CD4-positive, alpha-beta T cell treated with Interleukin-4 for 1 hour (primary cell): ENCODE measurements at regions not wholly inside any gene's neighbourhood (a gene's known extent, or its start where the extent isn't known, plus 50 kb on each side); places are given as distances from the start of the nearest gene placed in this dataset.
"Not testable (repeated sequence)": the region's sequence is repeated elsewhere in the genome, so short reads cannot be mapped to it uniquely, and the experiment has no call there.

Experiments
- DNase-seq, 2 donors: peaks; one replicate each; pipeline ENCODE4 v3.0.0-alpha.2; 2020 to 2022

DNA sequence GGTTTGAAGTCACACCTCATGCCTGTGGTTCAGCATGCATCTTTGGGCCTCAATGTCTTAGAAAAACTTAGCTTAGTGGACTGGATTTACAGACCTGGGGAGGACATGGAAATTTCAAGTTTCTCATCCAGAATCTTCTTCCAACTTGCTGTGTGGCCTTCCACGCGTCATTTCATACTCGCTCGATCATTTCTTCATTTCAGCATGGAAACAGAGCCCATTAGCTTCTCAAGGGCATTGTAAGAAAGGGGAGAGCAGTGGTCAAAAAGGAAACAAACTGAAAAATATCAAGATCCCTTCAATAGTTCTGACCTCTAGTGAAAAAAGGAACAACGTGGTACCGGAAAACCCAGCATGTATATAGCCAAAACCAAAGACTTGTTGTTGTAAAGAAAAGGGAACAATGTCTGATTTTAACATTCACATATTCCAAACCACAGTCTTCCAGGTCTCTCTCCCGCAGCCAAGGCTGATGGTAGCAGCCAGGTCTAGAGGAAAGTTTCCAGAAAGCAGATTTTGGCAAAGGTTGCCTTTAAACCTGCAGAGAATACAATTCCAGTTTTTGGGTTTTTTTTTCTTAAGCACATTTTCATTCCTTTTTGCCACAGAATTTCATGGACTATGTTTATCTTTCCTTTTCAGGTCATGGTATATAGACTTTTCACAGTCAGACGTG, 97.0 kb upstream of the CDC42BPA start:
- no peak for DNase-seq

DNA sequence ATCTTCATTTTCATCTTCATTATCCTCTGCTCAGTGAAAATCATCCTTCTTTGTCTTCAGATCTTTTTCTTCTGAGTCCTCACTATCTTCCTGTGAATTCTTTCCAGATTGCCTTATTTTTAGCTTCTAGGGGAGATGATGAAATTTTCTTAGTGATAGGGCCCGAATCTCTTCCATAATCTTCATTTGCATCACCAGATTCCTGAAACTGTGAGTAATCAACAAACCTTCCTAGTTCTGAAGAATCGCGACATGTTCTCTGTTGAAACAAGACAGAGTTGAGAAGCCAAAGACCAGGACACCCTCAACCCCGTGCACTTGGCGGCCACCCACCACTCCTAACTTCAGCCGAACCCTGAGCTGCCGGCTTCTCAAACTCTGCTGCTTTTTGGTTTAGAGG, 92.8 kb upstream of the CDC42BPA start:
- DNase-seq = no peak

DNA sequence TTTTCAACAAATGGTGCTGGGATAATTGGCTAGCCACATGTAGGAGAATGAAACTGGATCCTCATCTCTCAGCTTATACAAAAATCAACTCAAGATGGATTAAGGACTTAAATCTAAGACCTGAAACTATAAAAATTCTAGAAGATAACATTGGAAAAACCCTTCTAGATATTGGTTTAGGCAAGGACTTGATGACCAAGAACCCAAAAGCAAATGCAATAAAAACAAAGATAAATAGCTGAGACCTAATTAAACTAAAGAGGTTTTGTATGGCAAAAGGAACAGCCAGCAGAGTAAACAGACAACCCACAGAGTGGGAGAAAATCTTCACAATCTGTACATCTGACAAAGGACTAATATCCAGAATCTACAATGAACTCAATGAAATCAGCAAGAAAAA, 88.0 kb upstream of the CDC42BPA start:
- not testable (repeated sequence) for DNase-seq

DNA sequence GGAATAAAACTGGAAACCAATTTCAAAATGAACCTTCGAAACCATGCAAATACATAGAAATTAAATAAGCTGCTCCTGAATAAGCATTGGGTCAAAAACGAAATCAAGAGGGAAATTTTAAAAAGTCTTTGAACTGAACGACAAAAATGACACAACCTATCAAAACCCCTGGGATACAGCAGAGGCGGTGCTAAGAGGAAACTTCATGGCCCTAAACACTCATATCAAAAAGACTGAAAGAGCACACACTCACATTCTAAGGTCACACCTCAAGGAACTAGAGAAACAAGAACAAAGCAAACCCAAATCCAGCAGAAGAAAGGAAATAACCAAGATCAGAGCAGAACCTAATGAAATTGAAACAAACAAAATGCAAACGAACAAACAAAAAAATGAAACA, 85.2 kb upstream of the CDC42BPA start:
- no peak for DNase-seq

DNA sequence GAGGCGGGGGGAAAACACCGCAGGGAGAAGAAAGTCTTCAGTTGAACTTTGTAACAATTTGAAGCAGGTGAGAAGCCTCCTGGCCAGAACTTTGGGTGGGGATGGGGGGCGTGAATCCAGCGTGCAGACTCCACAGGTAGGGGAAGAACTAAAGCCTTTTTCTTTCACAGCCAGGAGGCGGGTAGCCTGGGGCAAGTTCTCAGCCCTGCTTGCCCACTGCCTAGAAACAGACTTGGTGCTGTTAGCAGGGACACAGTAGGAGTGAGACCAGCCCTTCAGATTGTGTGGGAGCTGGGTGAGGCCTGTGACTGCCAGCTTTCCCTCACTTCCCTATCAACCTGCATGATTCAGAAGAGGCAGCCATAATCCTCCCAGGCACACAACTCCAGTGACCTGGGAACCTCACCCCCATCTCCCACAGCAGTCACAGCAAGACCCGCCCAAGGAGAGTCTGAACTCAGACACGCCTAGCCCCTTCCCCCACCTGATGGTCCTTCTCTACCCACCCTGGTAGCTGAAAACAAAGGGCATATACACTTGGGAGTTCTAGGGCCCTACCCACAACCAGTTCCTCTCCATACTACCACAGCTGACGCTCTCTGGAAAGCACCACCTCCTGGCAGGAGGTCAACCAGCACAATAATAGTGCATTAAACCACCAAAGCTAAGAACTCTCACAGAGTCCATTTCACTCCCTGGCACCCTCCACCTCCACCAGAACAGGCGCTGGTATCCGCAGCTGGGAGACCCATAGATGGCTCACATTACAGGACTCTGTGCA, 83.5 kb upstream of the CDC42BPA start:
- no peak for DNase-seq

DNA sequence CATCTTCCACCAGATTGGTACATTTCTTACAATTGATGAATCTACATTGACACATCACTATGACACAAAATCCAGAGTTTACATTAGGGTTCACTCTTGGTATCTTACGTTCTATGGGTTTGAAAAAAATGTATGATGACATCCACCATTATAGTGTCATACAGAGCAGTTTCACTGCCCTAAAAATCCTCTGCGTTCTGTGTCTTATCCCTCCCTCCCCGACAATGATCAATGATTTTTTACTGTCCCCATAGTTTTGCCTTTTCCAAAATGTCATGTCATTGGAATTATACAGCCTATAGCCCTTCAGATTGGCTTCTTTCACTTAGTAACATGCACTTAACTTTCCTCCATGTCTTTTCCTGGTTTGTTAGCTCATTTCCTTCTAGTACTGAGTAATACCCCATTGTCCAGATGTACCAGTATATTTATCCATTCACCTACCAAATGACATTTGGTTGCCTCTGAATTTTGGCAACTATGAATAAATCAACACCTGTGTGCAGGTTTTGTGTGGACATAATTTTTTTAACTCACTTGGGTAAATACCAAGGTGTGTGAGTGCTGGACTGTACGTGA, 80.9 kb upstream of the CDC42BPA start:
- no peak for DNase-seq

DNA sequence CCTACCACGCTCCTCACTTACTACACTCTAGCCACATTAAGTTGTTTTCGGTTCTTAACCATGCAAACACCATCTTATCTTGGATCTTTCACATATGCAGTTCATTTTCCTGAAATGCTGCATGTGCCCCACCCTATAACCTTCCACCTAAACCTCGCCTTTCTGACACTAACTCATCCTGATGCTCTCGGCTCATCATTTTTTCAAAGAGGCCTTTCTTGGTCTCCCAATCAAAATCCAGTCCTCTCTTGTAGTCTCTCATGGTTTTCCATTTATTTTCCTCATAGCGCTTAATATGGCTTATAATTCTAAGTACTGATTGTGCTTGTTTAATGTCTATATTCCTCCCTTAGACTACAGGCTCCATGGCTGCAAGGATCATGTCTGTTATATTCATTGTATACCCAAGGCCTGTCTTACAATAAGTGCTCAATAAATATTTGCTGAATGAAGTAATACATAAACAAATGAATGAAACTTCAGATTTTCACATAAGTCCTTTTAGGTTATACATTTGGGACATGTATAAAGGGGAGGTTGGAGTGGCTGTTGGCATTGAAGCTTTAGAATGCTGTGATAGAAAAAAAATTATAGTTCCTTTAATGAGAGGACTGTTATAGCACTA, 79.2 kb upstream of the CDC42BPA start:
- DNase-seq = no peak

DNA sequence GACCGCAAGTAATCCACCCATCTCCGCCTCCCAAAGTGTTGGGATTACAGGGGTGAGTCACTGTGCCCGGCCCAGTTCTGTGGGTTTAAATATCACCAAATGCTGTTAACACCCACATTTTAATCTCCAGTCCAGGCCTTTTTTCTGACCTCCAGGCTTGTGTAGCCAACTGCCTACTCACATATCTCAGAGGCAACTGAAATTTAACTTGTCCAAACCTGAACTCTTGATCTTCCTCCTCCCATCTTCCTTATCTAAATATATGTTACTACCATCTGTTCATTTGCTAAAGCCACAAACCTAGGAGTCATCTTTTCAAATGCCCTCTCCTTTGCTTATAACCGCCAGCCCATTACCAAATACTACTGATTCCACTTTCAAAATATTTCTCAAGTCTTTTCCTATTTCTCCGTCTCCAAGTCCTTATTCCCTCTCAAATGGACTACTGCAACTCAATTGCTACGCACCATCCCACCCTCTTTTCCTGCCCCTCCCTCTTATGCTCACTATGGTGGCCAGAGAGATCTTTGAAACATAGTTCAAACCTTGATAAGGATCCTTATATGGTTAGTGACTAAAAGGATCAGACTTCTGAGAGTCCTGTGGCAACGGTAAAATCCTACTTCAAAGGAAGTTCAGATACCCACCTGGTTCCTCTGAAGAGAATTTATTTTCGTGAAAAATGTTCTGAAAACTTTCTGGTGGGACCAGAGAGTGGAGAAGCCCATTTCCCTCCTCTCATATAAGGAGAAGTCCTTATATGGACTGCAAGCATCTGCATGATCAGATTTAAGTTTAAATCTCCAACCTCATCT, 78.5 kb upstream of the CDC42BPA start:
- DNase-seq = no peak

DNA sequence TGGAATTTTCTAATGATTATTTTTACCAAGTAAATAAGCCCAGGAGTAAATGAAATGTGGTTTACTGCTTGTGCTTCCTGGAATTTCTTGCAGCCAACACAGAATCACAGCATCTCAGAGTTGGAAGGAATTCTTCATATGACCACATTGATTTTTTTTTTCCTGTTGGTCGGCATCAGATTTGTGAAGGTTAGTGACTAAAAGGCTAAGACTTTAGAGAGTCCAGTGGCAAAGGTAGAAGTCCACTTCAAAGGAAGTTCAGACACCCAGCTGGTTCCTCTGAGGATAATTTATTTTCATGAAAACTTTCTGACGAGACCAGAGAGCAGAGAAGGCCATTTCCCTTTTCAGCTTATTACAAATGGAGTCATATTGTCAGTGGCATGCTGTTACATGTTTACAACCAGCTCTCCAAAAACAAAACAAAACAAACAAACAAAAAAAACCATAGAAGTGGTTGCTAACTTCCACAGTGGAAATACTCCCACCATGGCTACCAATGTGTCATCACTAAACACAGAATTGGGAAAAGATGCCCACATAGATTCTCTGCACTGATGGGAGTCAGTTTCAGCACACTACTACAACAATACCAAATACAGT, 77.2 kb upstream of the CDC42BPA start:
- DNase-seq = no peak

DNA sequence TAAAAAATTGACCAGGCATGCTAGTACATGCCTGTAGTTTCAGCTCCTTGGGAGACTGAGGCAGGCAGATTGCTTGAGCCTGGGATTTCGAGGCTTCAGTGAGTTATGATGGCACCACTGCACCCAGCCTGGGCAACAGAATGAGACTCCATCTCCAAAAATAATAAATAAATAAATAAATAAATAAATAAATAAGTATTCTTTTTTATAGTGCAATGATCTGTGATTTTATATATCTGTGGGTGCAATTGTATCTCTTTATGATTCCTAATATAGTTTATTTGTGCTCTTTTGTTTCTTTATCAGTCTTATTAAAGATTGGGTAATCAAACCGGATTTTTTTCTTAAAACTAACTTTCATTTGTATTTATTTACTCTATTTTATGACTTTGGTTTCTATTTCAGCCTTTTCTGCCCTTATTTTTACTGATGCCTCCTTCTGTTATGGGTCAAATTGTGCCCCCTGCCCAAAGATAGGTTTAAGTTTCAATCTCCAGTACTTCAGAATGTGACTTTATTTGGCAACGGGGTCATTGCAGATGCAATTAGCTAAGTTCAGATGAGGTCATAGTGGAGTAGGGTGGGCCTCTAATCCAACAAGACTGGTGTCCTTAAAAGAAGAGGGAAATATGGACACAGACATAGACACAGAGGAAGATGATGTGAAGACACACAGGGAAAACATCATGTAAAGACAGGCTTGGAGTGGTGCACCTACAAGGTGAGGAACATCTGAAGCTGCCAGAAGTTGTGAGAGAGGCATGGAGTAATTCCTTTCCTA, 74.9 kb upstream of the CDC42BPA start:
- no peak for DNase-seq

DNA sequence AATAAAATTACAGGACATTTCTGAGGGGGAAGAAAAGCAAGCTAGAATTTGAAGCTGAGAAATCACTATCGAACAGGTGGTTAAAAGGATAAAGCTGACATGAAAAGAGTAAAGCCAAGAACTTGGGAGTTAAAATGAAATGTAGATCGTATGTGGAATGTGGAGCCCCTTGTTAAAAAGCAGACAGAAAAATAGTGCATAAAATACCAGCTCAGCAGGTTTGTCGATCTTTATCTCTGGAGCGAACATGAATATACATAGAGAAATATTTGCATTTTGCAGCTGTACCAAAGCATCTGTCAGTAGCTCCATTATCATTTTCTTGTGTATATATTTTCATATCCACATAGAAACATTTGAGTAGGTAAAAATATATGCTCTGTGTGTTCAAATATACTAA, 73.6 kb upstream of the CDC42BPA start:
- no peak for DNase-seq

DNA sequence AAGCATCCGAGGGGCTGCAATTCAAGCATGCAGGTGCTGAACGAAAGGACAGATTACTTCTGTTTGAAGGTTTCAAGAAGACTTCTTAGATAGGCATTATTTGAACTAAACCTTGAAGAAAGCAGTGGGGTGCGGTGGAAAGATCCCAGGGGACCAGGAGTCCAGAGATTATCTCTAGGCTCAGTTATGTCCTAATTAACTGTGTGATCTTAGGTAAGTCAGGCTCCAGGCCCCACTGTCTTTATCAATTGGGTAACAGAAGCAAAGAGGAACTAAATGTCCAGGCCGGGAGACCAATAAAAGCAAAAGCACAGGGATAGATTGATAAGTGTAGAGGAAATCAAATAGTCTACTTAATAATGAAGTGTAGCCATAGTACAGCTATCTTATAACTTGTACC, 72.9 kb upstream of the CDC42BPA start:
- DNase-seq = no peak

DNA sequence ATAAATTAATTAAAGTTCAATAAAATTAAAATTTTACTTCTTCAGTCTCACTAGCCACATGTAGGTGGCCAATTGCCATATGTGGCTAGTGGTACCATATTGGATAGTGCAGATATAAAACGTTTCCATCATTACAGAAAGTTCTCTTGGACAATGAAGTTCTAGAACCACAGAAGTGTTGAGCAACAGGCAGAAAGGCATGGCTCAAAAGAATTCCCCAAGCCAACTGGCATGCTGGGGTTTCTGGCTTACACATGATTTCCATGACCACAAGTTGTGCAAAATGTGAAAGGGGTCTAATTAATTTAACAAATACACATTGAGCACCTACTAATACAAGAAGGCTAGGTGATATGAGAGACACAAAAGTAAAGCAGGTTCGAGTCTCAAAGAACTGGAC, 72.2 kb upstream of the CDC42BPA start:
- no peak for DNase-seq

DNA sequence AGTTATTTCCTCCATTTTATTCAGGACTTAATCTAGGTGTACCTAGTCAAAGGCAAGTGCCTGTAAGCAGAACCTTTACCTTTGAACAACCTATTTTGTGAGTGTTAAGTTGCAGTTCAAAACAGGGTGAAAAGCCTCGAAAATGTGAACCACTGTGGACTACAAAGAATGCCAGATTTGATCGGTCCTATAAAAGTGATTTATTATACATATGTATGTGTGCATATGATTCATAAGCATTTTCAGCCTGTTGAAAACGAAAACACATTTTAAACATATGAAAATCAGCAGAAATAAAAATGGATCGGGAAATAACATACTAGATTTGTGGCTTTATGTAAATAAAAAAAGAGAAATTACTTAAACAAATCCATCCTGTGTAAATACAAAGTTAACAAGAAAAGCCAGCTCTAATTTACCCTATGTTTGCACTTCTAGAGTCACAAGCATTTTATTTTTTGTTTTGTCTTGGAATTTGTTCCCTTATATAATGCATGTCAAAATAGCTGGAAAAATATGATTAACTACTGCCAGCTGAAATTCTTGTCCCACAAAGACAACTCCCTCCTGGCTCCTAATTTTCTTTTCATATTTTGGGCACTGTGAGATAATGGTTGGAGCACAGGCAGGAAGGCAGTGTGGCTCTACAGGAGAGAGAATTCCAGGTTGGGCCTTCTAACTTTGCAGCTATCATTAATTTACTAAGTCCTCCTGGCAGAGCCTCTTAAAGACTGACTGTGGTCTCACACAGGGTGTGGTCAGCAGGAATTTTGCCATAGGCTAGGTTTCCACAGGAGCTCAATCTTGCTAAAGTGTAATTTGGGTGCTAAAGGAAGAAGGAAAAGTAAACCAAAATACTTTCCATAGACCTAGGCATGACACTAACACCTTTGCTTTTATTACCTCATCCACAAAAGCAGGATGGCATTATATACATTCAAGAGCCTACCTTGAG, 70.2 kb upstream of the CDC42BPA start:
- no peak for DNase-seq

DNA sequence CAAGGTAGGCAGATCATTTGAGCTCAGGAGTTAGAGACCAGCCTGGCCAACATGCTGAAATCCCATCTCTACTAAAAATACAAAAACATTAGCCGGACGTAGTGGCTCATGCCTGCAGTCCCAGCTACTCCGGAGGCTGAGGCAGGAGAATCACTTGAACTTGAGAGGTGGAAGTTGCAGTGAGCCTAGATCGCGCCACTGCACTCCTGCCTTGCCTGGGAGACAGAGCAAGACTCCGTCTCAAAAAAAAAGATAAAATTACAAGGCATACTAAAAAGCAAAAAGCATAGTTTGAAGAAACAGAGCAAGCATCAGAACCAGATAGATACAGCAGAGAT, 61.2 kb upstream of the CDC42BPA start:
- DNase-seq = no peak

DNA sequence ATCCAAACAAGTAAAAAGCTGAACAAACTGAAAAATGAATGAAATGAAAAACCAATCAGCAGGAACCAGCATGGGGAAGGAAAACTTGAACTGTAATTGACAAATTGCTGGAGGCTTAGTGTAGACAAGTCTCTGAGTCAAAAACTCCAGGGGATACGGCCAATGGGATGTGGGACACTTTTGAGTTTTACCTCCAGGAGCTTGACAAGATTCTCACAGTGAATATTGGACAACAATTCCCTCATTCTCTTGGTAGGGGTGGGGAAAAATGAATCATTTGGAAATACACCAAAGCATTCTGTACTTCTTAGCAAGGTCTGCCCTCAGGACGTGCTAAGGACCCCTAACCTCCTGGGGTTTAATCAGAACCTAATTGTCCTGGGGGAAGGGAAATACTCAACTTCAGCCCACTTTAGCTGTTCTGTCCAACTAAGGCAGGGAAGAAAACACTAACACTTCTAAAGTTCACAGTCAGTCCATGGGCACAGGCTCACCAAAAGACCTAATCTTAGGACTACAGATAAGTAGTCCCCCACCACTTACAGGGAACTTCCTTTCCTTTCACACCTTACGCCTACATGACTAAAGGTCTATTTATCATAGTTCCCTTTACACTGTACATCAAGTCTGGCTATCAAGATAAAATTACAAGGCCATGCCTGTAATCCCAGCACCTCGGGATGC, 60.7 kb upstream of the CDC42BPA start:
- no peak for DNase-seq

DNA sequence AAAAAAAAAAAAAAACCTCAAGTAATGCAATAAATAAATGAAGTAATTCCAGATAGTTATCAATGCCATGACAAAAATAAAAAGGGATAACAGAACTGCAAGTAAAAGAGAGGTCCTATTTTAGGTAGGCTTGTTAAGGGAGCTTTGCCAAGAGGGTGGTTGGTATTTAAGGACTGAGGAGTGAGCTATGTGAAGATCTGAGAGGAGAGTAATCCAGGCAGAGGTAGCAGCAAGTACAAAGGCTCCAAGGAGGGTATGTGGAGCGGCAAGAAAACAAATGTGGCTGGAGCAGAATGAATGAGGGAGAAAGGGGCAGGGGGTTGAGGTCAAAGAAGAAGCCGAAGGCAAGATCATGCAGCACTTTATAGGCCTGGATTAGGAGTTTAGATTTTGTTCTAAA, 59.9 kb upstream of the CDC42BPA start:
- DNase-seq = no peak

DNA sequence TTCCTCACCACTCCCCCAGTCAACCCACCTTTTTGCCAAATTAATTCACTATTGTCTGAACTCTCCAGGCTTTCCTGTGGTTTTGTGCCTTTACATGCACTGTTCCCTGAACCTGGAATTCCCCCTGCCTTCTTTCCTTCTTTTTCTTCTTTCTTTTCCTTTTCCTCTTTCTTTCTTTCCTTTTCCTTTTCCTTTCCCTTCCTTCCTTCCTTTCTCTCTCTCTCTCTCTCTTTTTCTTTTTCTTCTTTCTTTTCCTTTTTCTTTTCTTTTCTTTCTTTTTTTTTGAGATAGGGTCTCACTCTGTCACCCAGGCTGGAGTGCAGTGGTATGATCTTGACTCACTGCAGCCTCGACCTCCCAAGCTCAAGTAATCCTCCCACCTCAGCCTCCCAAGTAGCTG, 56.6 kb upstream of the CDC42BPA start:
- no peak for DNase-seq

DNA sequence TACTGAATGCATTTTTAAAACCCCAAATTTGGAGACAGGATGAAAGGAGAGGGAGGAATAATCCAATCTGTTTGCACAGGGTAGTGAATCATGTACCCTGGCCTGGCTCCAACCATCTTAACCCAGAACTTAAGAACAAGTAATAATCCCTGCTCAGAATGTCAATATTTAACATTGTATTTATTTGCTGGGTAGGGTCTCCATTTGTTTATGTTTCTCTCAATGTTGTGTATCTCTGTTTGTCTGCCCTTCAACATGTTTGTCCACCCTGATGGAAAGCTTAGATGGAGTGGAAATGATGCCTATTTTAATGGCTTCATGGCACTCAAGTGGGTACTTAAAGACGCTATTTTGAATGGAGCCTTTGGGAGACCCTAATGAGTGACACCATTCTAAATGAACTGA, 54.4 kb upstream of the CDC42BPA start:
- DNase-seq = no peak
